CD14-positive monocyte (primary cell): ENCODE measurements at regions not wholly inside any gene's neighbourhood (a gene's known extent, or its start where the extent isn't known, plus 50 kb on each side); places are given as distances from the start of the nearest gene placed in this dataset.

Source experiments
- DNase-seq, 3 donors: peaks; one replicate each; pipeline ENCODE4 v3.0.0-alpha.2; 2011 to 2022
- H2AFZ ChIP-seq: 2 replicates; pipeline ENCODE4 v1.6.0; 2012; ENCODE audit warnings: mild to moderate bottlenecking, low read depth, low read length, inconsistent platforms; ENCODE audit not compliant: insufficient read depth, poor library complexity, severe bottlenecking
- H3K27ac ChIP-seq, 2 donors: 1 replicate in 1 of 2; 2 replicates in 1 of 2; pipeline ENCODE4 v1.5.1; 2012 to 2013; ENCODE audit warnings: low read length in 2 of 2, control low read depth in 1 of 2, inconsistent platforms in 1 of 2, low read depth in 1 of 2, mild to moderate bottlenecking in 1 of 2
- H3K27me3 ChIP-seq, 2 donors: one replicate each; pipeline versions ENCODE4 v1.6.0 to v1.6.1; 2011 to 2013; ENCODE audit warnings: low read length in 2 of 2; ENCODE audit not compliant: control insufficient read depth in 2 of 2, insufficient read depth in 2 of 2
- H3K36me3 ChIP-seq, 2 donors: replicated peaks in 1 of 2; 1 replicate in 1 of 2; 2 replicates in 1 of 2; pipeline versions ENCODE4 v1.5.1 to v1.6.1; 2012 to 2013; ENCODE audit warnings: low read length in 2 of 2, control low read depth in 1 of 2, inconsistent platforms in 1 of 2, mild to moderate bottlenecking in 1 of 2; ENCODE audit not compliant: insufficient read depth in 2 of 2, control insufficient read depth in 1 of 2
- H3K4me1 ChIP-seq, 2 donors: 1 replicate in 1 of 2; 2 replicates in 1 of 2; pipeline versions ENCODE4 v1.5.1 to v1.6.1; 2012 to 2013; ENCODE audit warnings: low read length in 2 of 2, control low read depth in 1 of 2, inconsistent platforms in 1 of 2, mild to moderate bottlenecking in 1 of 2, moderate library complexity in 1 of 2; ENCODE audit not compliant: insufficient read depth in 2 of 2, control insufficient read depth in 1 of 2
- H3K4me2 ChIP-seq: replicated peaks from 2 replicates; pipeline ENCODE3; 2012; ENCODE audit warnings: low read length, moderate library complexity, mild to moderate bottlenecking; ENCODE audit not compliant: poor library complexity, severe bottlenecking; ENCODE audit errors: extremely low read depth
- H3K4me3 ChIP-seq, 3 experiments: fragments of 200-600 bp in 1 of 3; sonication (generic) in 1 of 3; replicated peaks in 1 of 3; 1 replicate in 2 of 3; 2 replicates in 1 of 3; pipeline ENCODE4 v1.5.1; 2011 to 2013; ENCODE audit warnings: low read length in 3 of 3, mild to moderate bottlenecking in 3 of 3, control low read depth in 2 of 3, low read depth in 2 of 3, inconsistent platforms in 1 of 3, moderate library complexity in 1 of 3
- H3K79me2 ChIP-seq: 2 replicates; pipeline ENCODE4 v1.6.0; 2012; ENCODE audit warnings: mild to moderate bottlenecking, control low read depth, inconsistent platforms, low read length, moderate library complexity; ENCODE audit not compliant: insufficient read depth
- H3K9ac ChIP-seq: 2 replicates; pipeline ENCODE4 v1.6.0; 2017; ENCODE audit warnings: low read length, mild to moderate bottlenecking; ENCODE audit not compliant: insufficient read depth, poor library complexity, severe bottlenecking
- H3K9me3 ChIP-seq, 2 donors: replicated peaks in 1 of 2; 1 replicate in 1 of 2; 2 replicates in 1 of 2; pipeline versions ENCODE4 v1.5.1 to v1.6.1; 2012 to 2013; ENCODE audit warnings: low read length in 2 of 2, control low read depth in 1 of 2; ENCODE audit not compliant: control insufficient read depth in 1 of 2, insufficient read depth in 1 of 2
- H4K20me1 ChIP-seq: 2 replicates; pipeline ENCODE4 v1.6.0; 2012; ENCODE audit warnings: mild to moderate bottlenecking, low read length, control low read depth, moderate library complexity; ENCODE audit not compliant: insufficient read depth
- H3K27ac Mint-ChIP-seq, 7 donors: one replicate each; pipeline ENCODE4 v1.8.0; 2020; ENCODE audit warnings: mild to moderate bottlenecking in 7 of 7, mixed read lengths in 7 of 7, moderate library complexity in 6 of 7, inconsistent platforms in 2 of 7
- H3K27me3 Mint-ChIP-seq, 3 donors: one replicate each; pipeline ENCODE4 v1.8.0; 2021 to 2022; ENCODE audit warnings: low read depth in 3 of 3, mild to moderate bottlenecking in 3 of 3, mixed read lengths in 3 of 3, moderate library complexity in 3 of 3, inconsistent platforms in 1 of 3
- H3K36me3 Mint-ChIP-seq, 2 donors: one replicate each; pipeline ENCODE4 v1.8.0; 2020; ENCODE audit warnings: mixed read lengths in 2 of 2, inconsistent platforms in 1 of 2, mild to moderate bottlenecking in 1 of 2
- H3K4me1 Mint-ChIP-seq: one replicate; pipeline ENCODE4 v1.8.0; 2020; ENCODE audit warnings: mild to moderate bottlenecking, mixed read lengths
- H3K4me3 Mint-ChIP-seq, 2 donors: one replicate each; pipeline ENCODE4 v1.8.0; 2020; ENCODE audit warnings: mild to moderate bottlenecking in 2 of 2, mixed read lengths in 2 of 2, moderate library complexity in 1 of 2
- H3K9me3 Mint-ChIP-seq, 7 donors: one replicate each; pipeline ENCODE4 v1.8.0; 2020 to 2022; ENCODE audit warnings: mixed read lengths in 7 of 7, mild to moderate bottlenecking in 6 of 7, moderate library complexity in 6 of 7, inconsistent platforms in 2 of 7
- WGBS: methylation state at CpG from one replicate; pipeline ENCODE4 v1.1.5; 2013; ENCODE audit warnings: missing lambda C conversion rate; ENCODE audit not compliant: insufficient coverage; 5-methylcytosine and 5-hydroxymethylcytosine counted together
- intact Hi-C, 2 donors: fragments of 100-400 bp; cut with micrococcal nuclease; formaldehyde crosslinking; loops; one replicate each; pipeline versions ENCODE4 v1.15.0 to v1.15.1; 2023
- TF ChIP-seq, protein P1 (sequence below): fragments of 200-600 bp; IDR thresholded peaks from one replicate; pipeline ENCODE4 v1.8.0; 2022; ENCODE audit warnings: antibody characterized with exemption, mild to moderate bottlenecking

DNA sequence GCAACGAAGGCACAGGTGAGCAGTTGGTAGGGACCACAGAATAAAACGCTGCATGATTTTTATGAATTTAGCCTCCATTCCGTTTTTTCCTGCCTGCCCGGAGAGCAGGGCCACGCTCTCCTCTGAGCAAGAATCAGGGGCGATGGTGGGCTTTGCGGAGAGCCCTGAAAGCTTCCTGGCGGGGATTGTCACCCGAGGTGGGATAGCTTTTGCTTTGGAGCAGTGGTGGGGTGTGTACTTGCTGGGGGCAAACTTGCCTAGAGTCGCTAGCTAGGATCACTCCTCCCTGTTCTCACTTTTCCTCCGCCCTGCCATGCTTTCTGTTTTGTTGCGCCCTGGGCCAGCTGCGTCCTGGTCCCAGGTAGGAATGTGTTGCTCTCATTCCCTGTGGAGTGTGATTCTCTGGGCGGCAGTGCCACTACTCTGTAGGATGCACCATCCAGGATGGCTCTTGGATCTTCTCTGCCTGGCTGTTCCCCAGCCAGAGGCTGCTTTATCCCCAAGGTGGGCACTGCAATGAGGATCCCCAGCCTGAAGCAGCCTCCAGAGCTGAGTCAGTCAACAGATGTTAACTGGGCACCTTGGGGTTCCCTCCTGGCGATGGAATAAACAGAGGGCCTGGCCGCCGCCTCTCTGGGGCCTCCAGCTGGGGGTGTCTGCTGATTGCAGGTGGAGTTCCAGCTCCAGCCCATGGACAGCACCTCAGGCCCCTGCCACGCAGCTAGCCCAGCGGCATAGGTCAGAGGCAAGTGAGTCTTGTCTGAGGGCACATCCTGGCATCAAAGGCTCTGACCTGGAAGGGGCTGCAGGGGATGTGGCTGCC is 360.9 kb upstream of the TNRC6C start:
- Histone ChIP-seq H3K79me2 (no peaks in the 10 kb centered on the region), H4K20me1 (no peaks in the 10 kb centered on the region), H3K27me3 (no peaks in the 10 kb centered on the region), H3K4me3 (no peak overlapping the region), H3K4me1 (no peaks in the 10 kb centered on the region), H2AFZ (no peak overlapping the region), H3K36me3 (no peaks in the 10 kb centered on the region), H3K9me3 (no peaks in the 10 kb centered on the region), H3K9ac (no peak overlapping the region), H3K4me2 (no peak overlapping the region), H3K27ac (no peak overlapping the region)
- WGBS, result 93% methylated on average over 13 of the region's 19 CpGs
- TF ChIP-seq, protein P1, sequence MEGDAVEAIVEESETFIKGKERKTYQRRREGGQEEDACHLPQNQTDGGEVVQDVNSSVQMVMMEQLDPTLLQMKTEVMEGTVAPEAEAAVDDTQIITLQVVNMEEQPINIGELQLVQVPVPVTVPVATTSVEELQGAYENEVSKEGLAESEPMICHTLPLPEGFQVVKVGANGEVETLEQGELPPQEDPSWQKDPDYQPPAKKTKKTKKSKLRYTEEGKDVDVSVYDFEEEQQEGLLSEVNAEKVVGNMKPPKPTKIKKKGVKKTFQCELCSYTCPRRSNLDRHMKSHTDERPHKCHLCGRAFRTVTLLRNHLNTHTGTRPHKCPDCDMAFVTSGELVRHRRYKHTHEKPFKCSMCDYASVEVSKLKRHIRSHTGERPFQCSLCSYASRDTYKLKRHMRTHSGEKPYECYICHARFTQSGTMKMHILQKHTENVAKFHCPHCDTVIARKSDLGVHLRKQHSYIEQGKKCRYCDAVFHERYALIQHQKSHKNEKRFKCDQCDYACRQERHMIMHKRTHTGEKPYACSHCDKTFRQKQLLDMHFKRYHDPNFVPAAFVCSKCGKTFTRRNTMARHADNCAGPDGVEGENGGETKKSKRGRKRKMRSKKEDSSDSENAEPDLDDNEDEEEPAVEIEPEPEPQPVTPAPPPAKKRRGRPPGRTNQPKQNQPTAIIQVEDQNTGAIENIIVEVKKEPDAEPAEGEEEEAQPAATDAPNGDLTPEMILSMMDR, result no peak
- Mint-ChIP-seq H3K9me3 (peaks cover 0 to 4% (median 0%) of the 10 kb centered on the region in 7 donors), H3K27me3 (peaks cover 0 to 5% (median 2%) of the 10 kb centered on the region in 3 donors), H3K27ac (no peak overlapping the region), H3K4me3 (no peak overlapping the region), H3K36me3 (no peaks in the 10 kb centered on the region), H3K4me1 (peaks cover 9% of the 10 kb centered on the region)
- intact Hi-C loops, result no loop called here
- DNase-seq, result no peak

DNA sequence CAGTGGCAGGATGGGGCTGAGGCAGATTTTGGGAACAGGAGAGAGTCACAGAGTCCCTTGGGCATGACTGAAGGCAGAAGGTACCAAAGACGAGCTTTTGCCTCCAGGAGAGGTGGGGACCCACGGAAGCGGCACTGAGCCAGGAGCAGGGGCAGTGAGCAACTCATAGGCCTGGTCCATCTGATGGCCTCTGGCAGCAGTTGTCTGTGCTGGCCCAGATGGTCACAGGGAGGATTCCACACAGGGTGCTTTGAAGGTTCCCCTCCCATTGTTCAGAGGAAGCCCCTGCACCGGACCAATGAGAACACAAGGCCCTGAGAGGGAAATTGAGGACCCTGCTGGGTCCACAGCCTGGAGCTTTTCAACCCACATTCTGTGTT is 360.3 kb upstream of the TNRC6C start:
- Histone ChIP-seq H3K27ac (no peak overlapping the region), H4K20me1 (no peaks in the 10 kb centered on the region), H3K79me2 (no peaks in the 10 kb centered on the region), H3K36me3 (no peaks in the 10 kb centered on the region), H3K4me3 (no peak overlapping the region), H2AFZ (no peak overlapping the region), H3K9me3 (no peaks in the 10 kb centered on the region), H3K4me2 (no peak overlapping the region), H3K4me1 (no peaks in the 10 kb centered on the region), H3K27me3 (no peaks in the 10 kb centered on the region), H3K9ac (no peak overlapping the region)
- H3K27me3 Mint-ChIP-seq, result peaks cover 0 to 5% (median 0%) of the 10 kb centered on the region in 3 donors
- DNase-seq, result no peak
- no peak overlapping the region for H3K27ac Mint-ChIP-seq
- WGBS, result 97% methylated on average over 3 of the region's 4 CpGs
- no peaks in the 10 kb centered on the region for H3K36me3 Mint-ChIP-seq
- H3K4me1 Mint-ChIP-seq, result peaks cover 9% of the 10 kb centered on the region
- no peak overlapping the region for H3K4me3 Mint-ChIP-seq
- H3K9me3 Mint-ChIP-seq, result peaks cover 0 to 4% (median 0%) of the 10 kb centered on the region in 7 donors
- TF ChIP-seq, protein P1, result no peak
- intact Hi-C loops, result no loop called here
